NCI-H1694 treated with DMSO at 0.1 percent for 48 hours (cell line): ENCODE measurements at regions not wholly inside any gene's neighbourhood (a gene's known extent, or its start where the extent isn't known, plus 50 kb on each side); places are given as distances from the start of the nearest gene placed in this dataset.
"Not testable (repeated sequence)": the region's sequence is repeated elsewhere in the genome, so short reads cannot be mapped to it uniquely, and the experiment has no call there.

Experiments
- DNase-seq: peaks from one replicate; lab custom pipeline; 2025; lab: John Stamatoyannopoulos, UW

GRCh38 chr17:5902181-5903140, 167.7 kb upstream of the WSCD1 start:
- DNase-seq, result no peak

- no peak for DNase-seq
Measured at GRCh38 chr17:5911919-5912318, 158.3 kb upstream of the WSCD1 start.

- no peak for DNase-seq
Measured at GRCh38 chr17:5913032-5913531, 157.1 kb upstream of the WSCD1 start.

GRCh38 chr17:5913641-5914040, 156.5 kb upstream of the WSCD1 start:
- DNase-seq, result no peak

GRCh38 chr17:5915337-5915736, 154.8 kb upstream of the WSCD1 start:
- no peak for DNase-seq

GRCh38 chr17:5919089-5919488, 151.1 kb upstream of the WSCD1 start:
- DNase-seq, result no peak

- no peak for DNase-seq
Measured at GRCh38 chr17:5921512-5922282, 148.5 kb upstream of the WSCD1 start.

- no peak for DNase-seq
Measured at GRCh38 chr17:5922476-5922875, 147.7 kb upstream of the WSCD1 start.

GRCh38 chr17:5929721-5930120, 140.5 kb upstream of the WSCD1 start:
- DNase-seq, result no peak

- DNase-seq, result not testable (repeated sequence)
Measured at GRCh38 chr17:5930555-5930954, 139.6 kb upstream of the WSCD1 start.

GRCh38 chr17:5931616-5932015, 138.6 kb upstream of the WSCD1 start:
- no peak for DNase-seq

- DNase-seq, result no peak
Measured at GRCh38 chr17:5933430-5933829, 136.7 kb upstream of the WSCD1 start.

GRCh38 chr17:5941258-5941657, 128.9 kb upstream of the WSCD1 start:
- DNase-seq, result no peak

GRCh38 chr17:5942687-5943086, 127.5 kb upstream of the WSCD1 start:
- DNase-seq, result no peak

- DNase-seq, result no peak
Measured at GRCh38 chr17:5943232-5943631, 126.9 kb upstream of the WSCD1 start.

- DNase-seq, result no peak
Measured at GRCh38 chr17:5943982-5944381, 126.2 kb upstream of the WSCD1 start.

- DNase-seq, result no peak
Measured at GRCh38 chr17:5947701-5948180, 122.4 kb upstream of the WSCD1 start.

GRCh38 chr17:5948811-5949210, 121.4 kb upstream of the WSCD1 start:
- DNase-seq, result no peak

- DNase-seq, result peak; percentile 94
Measured at GRCh38 chr17:5950878-5951277, 119.3 kb upstream of the WSCD1 start.

- no peak for DNase-seq
Measured at GRCh38 chr17:5951912-5952311, 118.3 kb upstream of the WSCD1 start.

- DNase-seq, result no peak
Measured at GRCh38 chr17:5952518-5952917, 117.7 kb upstream of the WSCD1 start.

GRCh38 chr17:5955764-5956163, 114.4 kb upstream of the WSCD1 start:
- DNase-seq, result no peak

- DNase-seq, result no peak
Measured at GRCh38 chr17:5958850-5959249, 111.3 kb upstream of the WSCD1 start.
